GM19324 (cell line): ENCODE measurements at regions not wholly inside any gene's neighbourhood (a gene's known extent, or its start where the extent isn't known, plus 50 kb on each side); places are given as distances from the start of the nearest gene placed in this dataset.

Source experiments
- ATAC-seq: cut with Tn5 transposase; IDR thresholded peaks from one replicate; pipeline ENCODE4 v1.9.1; 2021; ENCODE audit warnings: mild to moderate bottlenecking, moderate library complexity; ENCODE audit not compliant: unreplicated experiment, low FRiP score

- no peak for ATAC-seq
These were observed 477.3 kb downstream of the LPIN1 start for GRCh38 chr2:12223732-12224131.

DNA sequence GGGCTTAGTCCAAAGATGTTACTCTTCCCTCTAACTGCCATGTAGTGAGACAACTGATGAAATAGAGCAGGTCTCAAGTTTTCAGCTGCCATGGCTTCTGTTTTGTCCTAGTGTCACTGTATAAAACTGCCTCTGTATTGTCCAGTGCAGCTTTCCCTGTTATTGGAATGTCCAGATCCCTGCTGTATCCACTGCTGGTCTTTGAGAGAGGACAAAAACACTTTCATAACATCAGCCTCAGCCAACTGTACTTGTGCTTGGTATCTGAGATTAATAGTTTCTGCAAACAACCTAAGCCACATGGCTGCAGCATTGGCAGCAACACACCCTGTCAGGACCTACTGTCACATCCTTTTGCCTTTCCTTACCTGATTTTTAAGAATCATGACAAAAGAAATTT lies 480.2 kb downstream of the LPIN1 start:
- no peak for ATAC-seq

GRCh38 chr2:12227941-12228608 lies 481.6 kb downstream of the LPIN1 start:
- no peak for ATAC-seq

GRCh38 chr2:12231288-12231687 lies 484.9 kb downstream of the LPIN1 start:
- no peak for ATAC-seq

DNA sequence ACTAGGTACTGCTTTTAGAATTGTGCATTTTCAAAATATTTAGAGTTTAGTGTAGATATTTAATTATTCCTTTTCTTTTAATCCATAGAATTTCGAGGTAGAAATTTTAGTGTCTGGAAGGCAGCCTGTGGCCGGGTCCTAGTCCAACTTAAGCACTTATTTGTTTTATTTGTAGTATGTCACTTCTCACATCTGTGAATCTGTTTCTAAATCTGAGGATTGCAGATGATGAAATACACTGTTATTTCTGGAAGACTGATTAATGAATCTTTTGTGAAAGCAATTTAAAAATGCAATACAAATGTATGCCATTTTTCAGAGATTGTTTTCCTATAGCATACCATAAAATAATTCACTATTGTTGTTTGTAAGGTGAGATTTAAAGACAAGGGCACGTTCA lies 483.9 kb upstream of the TRIB2 start:
- ATAC-seq = no peak

DNA sequence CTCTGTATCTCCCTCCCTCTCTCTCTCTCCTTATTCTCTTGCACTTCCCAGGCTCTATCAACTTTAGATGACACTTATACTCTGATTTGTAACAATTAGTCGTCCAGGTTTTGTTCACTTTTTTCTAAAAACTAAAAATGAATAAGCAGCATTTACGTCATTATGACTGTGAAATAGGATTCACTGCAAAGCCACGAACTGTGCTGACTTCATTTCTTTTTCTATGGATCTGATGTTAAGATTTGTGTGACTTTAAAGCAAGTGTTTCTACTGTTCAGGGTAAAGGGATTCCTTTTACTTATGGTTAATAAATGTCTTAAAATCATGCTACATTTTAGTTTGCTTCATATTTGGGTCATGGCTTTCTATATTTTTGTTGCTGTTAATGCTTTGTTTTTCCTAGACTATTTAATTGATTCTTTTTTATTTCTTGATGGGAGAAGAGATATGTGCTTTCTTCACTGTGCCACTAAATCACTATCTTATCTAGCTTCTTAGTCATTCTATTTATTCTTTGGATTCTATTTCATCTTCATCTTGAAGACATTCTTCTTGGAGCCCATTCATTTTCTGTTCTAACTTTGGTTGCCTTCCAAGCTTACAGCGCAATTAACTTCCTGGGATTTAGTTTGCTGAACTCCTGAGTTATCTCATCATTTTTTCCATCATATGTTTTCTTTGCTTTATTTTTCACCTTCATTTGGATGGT lies 480.4 kb upstream of the TRIB2 start:
- ATAC-seq = no peak

DNA sequence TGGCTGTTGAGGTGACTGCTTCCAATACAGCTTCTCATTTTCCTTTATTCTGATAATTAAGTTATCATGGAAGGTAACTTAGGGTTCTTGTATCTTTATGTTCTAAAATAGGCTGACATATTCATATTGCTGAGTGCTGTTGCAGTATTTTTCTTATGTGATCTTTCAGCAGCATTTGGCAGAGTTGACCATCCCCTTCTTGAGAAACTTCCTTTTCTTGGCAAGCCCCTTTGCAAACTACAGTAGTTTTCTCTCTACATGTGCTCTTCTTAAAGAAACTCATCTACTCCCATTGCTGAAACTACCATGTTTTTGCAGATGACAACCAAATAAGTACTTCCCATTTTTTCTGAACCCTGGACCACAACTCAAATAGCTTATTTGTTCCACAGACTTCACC lies 476.5 kb upstream of the TRIB2 start:
- ATAC-seq = no peak

GRCh38 chr2:12243381-12243780 lies 473.4 kb upstream of the TRIB2 start:
- ATAC-seq = no peak

- no peak for ATAC-seq
These were observed 472.7 kb upstream of the TRIB2 start for GRCh38 chr2:12244070-12244469.

GRCh38 chr2:12251121-12251520 lies 465.6 kb upstream of the TRIB2 start:
- no peak for ATAC-seq

- no peak for ATAC-seq
These were observed 465.0 kb upstream of the TRIB2 start for GRCh38 chr2:12251749-12252148.

GRCh38 chr2:12253167-12253778 lies 463.5 kb upstream of the TRIB2 start:
- ATAC-seq = no peak

- ATAC-seq = no peak
These were observed 462.4 kb upstream of the TRIB2 start for GRCh38 chr2:12254280-12254860.

GRCh38 chr2:12256206-12256605 lies 460.5 kb upstream of the TRIB2 start:
- no peak for ATAC-seq

DNA sequence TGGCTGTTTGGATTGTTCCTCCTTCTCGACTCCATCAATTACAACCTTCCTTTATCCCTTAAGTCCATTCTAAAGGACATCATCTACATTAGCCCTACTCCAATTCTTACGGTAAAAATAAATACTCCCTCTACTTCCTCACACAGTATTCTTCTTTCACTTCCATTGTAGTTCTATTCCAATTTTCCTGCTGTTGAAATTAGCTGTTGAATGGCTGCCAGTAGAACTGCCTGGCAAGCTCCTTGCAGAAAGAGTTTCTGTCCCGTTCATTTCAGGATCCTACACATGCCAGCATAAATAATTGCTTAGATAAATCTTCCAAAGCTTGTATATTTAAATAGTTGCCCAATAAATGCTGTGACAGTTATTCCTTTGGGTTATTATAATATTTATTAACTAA lies 459.3 kb upstream of the TRIB2 start:
- ATAC-seq = no peak

DNA sequence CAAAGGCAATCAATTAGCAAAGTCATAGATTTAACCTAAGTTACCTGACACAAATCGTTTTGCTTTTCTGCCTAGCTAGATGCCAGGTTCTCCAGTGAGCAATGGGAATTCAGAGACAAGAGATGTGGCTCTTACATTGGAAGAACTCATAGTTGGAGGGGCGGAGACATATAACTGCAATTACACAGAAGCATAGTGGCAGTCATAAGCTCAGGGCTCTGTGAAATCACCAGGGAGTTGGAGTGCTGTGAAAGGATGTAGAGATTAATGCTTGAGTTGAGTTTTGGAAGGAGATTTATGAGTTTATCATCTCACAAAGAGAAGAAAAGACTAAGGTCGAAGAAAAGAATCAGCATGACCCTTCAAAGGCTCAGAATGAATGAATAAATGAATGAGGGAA lies 457.2 kb upstream of the TRIB2 start:
- ATAC-seq = no peak

DNA sequence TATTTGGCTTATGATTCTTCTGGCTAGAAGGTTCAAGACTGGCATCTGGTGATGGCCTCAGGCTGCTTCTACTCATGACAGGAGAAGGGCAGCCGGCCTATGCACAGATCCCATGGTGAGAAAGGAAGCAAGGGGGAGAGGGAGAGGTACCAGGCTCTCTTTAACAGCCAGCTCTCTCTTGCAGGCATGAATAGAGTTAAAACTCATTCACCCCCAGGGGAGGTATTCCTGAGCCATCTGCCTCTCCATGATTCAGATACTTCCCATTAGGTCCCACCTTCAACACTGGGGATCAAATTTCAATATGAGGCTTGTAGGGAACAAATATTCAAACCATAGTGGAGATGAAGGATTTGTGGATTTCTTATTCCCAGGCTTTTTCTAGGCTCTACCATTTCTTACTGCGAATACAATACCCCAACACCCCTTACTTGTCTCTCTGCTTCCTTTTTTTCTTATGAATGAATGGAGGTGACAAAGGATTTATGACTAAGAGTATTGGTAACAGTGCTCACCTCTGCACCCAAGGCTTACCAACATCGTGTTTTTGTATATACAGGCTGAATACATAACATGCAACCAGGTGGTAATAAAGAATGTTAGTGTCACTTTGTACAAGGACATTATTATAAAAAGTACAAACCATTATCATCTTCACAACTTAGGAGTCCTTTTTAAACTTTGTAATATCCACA lies 454.6 kb upstream of the TRIB2 start:
- no peak for ATAC-seq

GRCh38 chr2:12262681-12263436 lies 453.9 kb upstream of the TRIB2 start:
- ATAC-seq = no peak

DNA sequence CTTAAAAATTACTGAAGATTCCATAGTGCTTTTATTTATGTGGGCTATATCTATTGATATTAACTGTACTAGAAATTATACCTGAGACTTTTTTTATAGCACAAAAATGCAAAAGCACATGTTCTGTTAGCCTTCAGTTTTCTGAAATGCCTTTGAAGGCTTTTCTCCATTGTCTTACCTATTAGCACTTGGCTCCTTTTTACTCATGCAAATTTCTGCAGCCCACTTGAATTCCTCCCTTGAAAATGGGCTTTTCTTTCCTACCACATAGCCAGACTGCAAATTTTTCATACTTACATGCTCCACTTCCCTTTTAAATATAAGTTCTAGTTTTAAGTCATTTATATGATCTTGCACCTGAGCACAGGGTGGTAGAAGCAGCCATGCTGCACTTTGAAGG lies 453.0 kb upstream of the TRIB2 start:
- ATAC-seq = no peak

DNA sequence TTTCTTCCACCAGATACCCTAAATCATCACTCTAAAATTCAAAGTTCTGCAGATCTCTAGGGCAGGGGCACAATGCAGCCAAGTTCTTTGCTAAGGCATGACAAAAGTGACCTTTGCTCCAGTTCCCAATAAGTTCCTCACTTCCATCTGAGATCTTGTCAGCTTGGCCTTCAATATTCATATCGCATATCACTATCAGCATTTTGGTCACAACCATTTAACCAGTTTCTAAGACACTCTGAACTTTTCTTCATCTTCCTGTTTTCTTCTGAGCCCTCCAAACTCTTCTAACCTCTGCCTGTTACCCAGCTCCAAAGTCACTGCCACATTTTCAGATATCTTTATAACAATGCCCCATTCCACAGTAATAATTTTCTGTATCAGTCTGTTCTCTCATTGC lies 452.6 kb upstream of the TRIB2 start:
- ATAC-seq = no peak
